GM20000 (cell line): ENCODE measurements at regions not wholly inside any gene's neighbourhood (a gene's known extent, or its start where the extent isn't known, plus 50 kb on each side); places are given as distances from the start of the nearest gene placed in this dataset.

Experiments
- DNase-seq: peaks from one replicate; pipeline ENCODE4 v3.0.0; 2012; ENCODE audit warnings: low spot score
- TF ChIP-seq, protein P1 (sequence below): IDR thresholded peaks from 2 replicates; pipeline ENCODE4 v1.5.1; 2012; ENCODE audit warnings: mild to moderate bottlenecking, control low read depth; ENCODE audit errors: extremely low read depth, missing control alignments

DNA sequence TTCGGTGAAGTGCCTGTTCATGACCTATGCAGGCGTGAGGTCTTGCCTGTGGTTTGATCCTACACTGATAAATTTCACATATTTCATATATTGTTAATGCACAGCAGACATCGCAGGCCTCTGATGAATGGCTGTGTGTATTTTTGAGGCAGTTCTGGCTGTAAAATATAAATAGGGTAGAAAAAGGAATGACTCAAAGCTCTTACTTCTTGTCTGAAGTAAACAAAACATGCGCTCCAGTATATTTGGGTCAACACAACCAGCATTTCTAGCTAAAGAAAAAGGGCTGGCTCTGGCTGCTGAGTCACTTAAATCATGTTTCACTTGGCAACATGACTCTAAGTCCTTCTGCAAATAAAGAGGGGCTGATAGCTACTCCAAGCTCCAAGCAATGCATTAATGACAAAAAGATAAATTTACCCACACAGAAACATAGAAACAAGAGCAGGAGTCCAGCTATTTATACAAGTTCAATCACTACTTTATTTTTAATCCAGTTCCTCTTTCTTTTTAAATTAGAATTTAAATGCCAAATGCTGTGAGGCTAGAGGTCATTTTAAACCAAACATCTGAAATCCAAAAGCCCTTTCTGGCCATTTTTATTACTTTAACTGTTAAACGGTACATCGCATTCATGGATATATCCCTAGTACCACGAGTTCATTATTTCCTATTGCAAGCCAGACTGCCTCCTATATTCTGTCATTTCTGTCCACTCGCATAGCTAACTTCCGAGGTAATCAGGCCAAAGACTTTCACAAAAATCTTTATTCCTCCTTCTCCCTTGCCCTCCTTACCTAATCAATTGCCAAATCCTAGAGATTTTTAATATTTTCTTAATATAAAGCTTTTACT, 54.3 kb upstream of the TMCC3 start:
- no peak for DNase-seq
- TF ChIP-seq, protein P1, sequence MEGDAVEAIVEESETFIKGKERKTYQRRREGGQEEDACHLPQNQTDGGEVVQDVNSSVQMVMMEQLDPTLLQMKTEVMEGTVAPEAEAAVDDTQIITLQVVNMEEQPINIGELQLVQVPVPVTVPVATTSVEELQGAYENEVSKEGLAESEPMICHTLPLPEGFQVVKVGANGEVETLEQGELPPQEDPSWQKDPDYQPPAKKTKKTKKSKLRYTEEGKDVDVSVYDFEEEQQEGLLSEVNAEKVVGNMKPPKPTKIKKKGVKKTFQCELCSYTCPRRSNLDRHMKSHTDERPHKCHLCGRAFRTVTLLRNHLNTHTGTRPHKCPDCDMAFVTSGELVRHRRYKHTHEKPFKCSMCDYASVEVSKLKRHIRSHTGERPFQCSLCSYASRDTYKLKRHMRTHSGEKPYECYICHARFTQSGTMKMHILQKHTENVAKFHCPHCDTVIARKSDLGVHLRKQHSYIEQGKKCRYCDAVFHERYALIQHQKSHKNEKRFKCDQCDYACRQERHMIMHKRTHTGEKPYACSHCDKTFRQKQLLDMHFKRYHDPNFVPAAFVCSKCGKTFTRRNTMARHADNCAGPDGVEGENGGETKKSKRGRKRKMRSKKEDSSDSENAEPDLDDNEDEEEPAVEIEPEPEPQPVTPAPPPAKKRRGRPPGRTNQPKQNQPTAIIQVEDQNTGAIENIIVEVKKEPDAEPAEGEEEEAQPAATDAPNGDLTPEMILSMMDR, result no peak

GRCh38 chr12:94702696-94703095, 52.3 kb upstream of the TMCC3 start:
- no peak for DNase-seq
- TF ChIP-seq, protein P1, result no peak

DNA sequence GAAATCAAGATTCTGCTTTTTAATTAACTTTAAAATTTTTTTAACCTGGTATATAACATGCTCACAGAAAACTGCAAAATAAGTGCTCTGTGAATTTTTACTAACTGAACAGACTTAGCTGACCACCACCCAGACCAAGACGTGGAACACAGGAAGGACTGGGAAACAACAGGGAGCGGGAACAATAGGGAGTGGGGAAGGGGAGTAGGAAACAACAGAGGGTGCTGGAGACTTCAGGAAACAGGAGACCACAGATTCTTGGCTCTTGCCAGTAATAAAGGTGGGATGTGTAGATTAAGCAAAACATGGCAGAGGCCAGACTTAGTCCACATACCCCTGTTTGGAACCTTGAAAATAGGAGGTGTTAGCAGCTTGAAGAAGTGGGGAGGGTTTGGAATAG, 51.4 kb upstream of the TMCC3 start:
- TF ChIP-seq, protein P1, result no peak
- no peak for DNase-seq

DNA sequence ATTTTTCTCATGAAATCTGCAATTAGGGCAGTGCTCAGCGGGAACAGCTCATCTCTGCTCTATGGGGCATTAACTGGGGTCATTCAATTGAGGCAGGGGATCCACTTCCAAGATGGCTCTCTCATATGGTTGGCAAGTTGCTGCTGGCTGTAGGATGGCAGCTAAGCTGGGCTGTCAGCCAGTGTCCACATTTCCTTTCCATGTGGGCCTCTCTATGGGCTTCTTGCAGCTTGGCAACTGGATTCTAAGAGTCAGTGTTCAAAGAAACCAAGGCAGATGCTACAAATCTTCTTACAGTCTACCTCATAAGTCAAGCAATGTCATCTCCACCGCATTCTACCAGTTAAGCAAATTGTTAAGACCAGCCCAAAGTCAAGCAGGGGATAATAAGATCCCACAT, 50.3 kb upstream of the TMCC3 start:
- DNase-seq, result no peak
- TF ChIP-seq, protein P1, result no peak
